GM12878 (cell line): ENCODE measurements at regions not wholly inside any gene's neighbourhood (a gene's known extent, or its start where the extent isn't known, plus 50 kb on each side); places are given as distances from the start of the nearest gene placed in this dataset.

Source experiments
- ATAC-seq: fragments of 200-7000 bp; cut with Tn5 transposase; 3 replicates; pipeline ENCODE4 v1.9.1; 2020; ENCODE audit warnings: mild to moderate bottlenecking, moderate library complexity
- BruUV-seq: library from RNA; stranded (reverse); fragments of 400-500 nt; replicated peaks from 2 replicates; lab custom pipeline; 2021; lab: Mats Ljungman, UMichigan
- CTCF ChIA-PET: fragments of 300-600 bp; sonication (Branson Sonifier 250); formaldehyde crosslinking; extraction: SDS; loops from one replicate; lab custom pipeline; 2021; ENCODE audit warnings: inconsistent platforms; lab: Yijun Ruan, JAX
- POLR2A ChIA-PET: fragments of 350-600 bp; formaldehyde crosslinking; extraction: SDS; loops from one replicate; lab custom pipeline; 2021; ENCODE audit warnings: inconsistent platforms; lab: Charles Lee
- RAD21 ChIA-PET: fragments of 300-600 bp; sonication (Branson Sonifier 250); formaldehyde crosslinking; loops from one replicate; lab custom pipeline; 2023; ENCODE audit warnings: antibody characterized with exemption; ENCODE audit not compliant: unreplicated experiment; lab: Charles Lee
- SMC1A ChIA-PET: fragments of 300-600 bp; sonication (Branson Sonifier 250); formaldehyde crosslinking; loops from one replicate; lab custom pipeline; 2023; ENCODE audit not compliant: unreplicated experiment, uncharacterized antibody; lab: Charles Lee
- DNase-seq: peaks from one replicate; pipeline ENCODE4 v3.0.0-alpha.2; 2011; ENCODE audit warnings: low read depth, low spot score
- FAIRE-seq: peaks from 3 replicates; lab custom pipeline; 2011; peaks lifted over from hg19 to GRCh38; lab: Jason Lieb, UNC
- H2AFZ ChIP-seq: 2 replicates; pipeline ENCODE4 v1.6.0; 2011; ENCODE audit warnings: low read depth, low read length, control low read depth; ENCODE audit not compliant: control insufficient read depth
- H3K27ac ChIP-seq: 2 replicates; pipeline ENCODE4 v1.5.1; 2011; ENCODE audit warnings: control low read depth; ENCODE audit not compliant: control insufficient read depth, insufficient read depth
- H3K27me3 ChIP-seq, 2 experiments: replicated peaks in 1 of 2; 2 replicates each; pipeline versions ENCODE4 v1.6.0 to v1.6.1; 2011; ENCODE audit warnings: low read length in 1 of 2; ENCODE audit not compliant: control insufficient read depth in 2 of 2, insufficient read depth in 2 of 2
- H3K36me3 ChIP-seq, 2 experiments: 2 replicates each; pipeline ENCODE4 v1.5.1; 2011; ENCODE audit warnings: low read length in 1 of 2; ENCODE audit not compliant: control insufficient read depth in 2 of 2, insufficient read depth in 2 of 2
- H3K4me1 ChIP-seq: 2 replicates; pipeline ENCODE4 v1.6.1; 2011; ENCODE audit warnings: mild to moderate bottlenecking, low read length, moderate library complexity, mixed read lengths; ENCODE audit not compliant: control insufficient read depth, insufficient read depth
- H3K4me2 ChIP-seq: 2 replicates; pipeline ENCODE4 v1.6.0; 2011; ENCODE audit warnings: control low read depth; ENCODE audit not compliant: control insufficient read depth, insufficient read depth
- H3K4me3 ChIP-seq: fragments of 200-600 bp; sonication (generic); 2 replicates; pipeline ENCODE4 v1.5.1; 2016
- H3K79me2 ChIP-seq: 2 replicates; pipeline ENCODE4 v1.6.0; 2011; ENCODE audit warnings: low read length; ENCODE audit not compliant: control insufficient read depth, insufficient read depth
- H3K9ac ChIP-seq: 2 replicates; pipeline ENCODE4 v1.8.0; 2011; ENCODE audit warnings: low read length, control low read depth, mixed read lengths; ENCODE audit not compliant: control insufficient read depth, insufficient read depth
- H3K9me3 ChIP-seq: replicated peaks from 3 replicates; pipeline ENCODE4 v1.5.1; 2011; ENCODE audit warnings: mild to moderate bottlenecking, low read length; ENCODE audit not compliant: control insufficient read depth, insufficient read depth
- H4K20me1 ChIP-seq: 2 replicates; pipeline ENCODE4 v1.6.0; 2011; ENCODE audit not compliant: control insufficient read depth, insufficient read depth
- EGR1 ChIP-seq, 2 experiments: IDR thresholded peaks; 1 replicate in 1 of 2; 2 replicates in 1 of 2; pipeline ENCODE4 v1.6.1; 2011 to 2012; ENCODE audit warnings: low read depth in 2 of 2, low read length in 2 of 2, borderline replicate concordance in 1 of 2, mild to moderate bottlenecking in 1 of 2, moderate library complexity in 1 of 2
- ESRRA ChIP-seq: IDR thresholded peaks from 2 replicates; pipeline ENCODE4 v1.6.1; 2012; ENCODE audit warnings: mild to moderate bottlenecking, low read length, improper control_type of control experiment
- MYC ChIP-seq: IDR thresholded peaks from 2 replicates; pipeline ENCODE4 v1.6.1; 2011; ENCODE audit warnings: mild to moderate bottlenecking, low read length, moderate library complexity, inconsistent platforms; ENCODE audit not compliant: insufficient read depth, insufficient replicate concordance, insufficient read length, severe bottlenecking
- NBN ChIP-seq: fragments of 450-650 bp; IDR thresholded peaks from 2 replicates; pipeline ENCODE4 v1.6.1; 2016
- NFIC ChIP-seq: IDR thresholded peaks from 2 replicates; pipeline ENCODE4 v1.6.1; 2012; ENCODE audit warnings: low read depth, mild to moderate bottlenecking, inconsistent platforms, low read length, moderate library complexity
- NRF1 ChIP-seq: conservative IDR thresholded peaks from 2 replicates; pipeline ENCODE4 v1.6.1; 2011; ENCODE audit warnings: mild to moderate bottlenecking, low read depth, low read length, improper control_type of control experiment
- POLR2AphosphoS5 ChIP-seq: IDR thresholded peaks from 2 replicates; pipeline ENCODE4 v1.6.1; 2011; ENCODE audit warnings: mild to moderate bottlenecking, low read length, inconsistent platforms
- SMAD5 ChIP-seq: IDR thresholded peaks from 2 replicates; pipeline ENCODE4 v1.6.1; 2016; ENCODE audit warnings: antibody characterized with exemption, low read depth
- SMARCA5 ChIP-seq: fragments of 450-650 bp; IDR thresholded peaks from 2 replicates; pipeline ENCODE4 v1.6.1; 2017; ENCODE audit warnings: mild to moderate bottlenecking
- SP1 ChIP-seq: IDR thresholded peaks from one replicate; pipeline ENCODE4 v1.6.1; 2011; ENCODE audit warnings: low read depth, low read length
- SUPT20H ChIP-seq: IDR thresholded peaks from 2 replicates; pipeline ENCODE4 v1.6.1; 2011; ENCODE audit warnings: low read depth, mild to moderate bottlenecking, low read length, moderate library complexity, borderline replicate concordance; ENCODE audit not compliant: control insufficient read depth
- TARDBP ChIP-seq: IDR thresholded peaks from 2 replicates; pipeline ENCODE4 v1.6.1; 2016; ENCODE audit warnings: borderline replicate concordance
- ZSCAN29 ChIP-seq: fragments of 450-650 bp; IDR thresholded peaks from 2 replicates; pipeline ENCODE4 v1.6.1; 2017; ENCODE audit warnings: mild to moderate bottlenecking, moderate library complexity
- WGBS: methylation state at CpG from one replicate; pipeline ENCODE4 v1.1.6; 2016; ENCODE audit warnings: low lambda C conversion rate; ENCODE audit not compliant: insufficient replicate concordance, insufficient coverage; ENCODE audit errors: missing lambda C conversion rate; 5-methylcytosine and 5-hydroxymethylcytosine counted together
- in situ Hi-C: fragments of 300-500 bp; cut with MboI; formaldehyde crosslinking; loops from 9 replicates; pipeline ENCODE4 v1.14.3; 2018; ENCODE audit warnings: mixed read lengths
- intact Hi-C: fragments of 100-400 bp; cut with micrococcal nuclease; formaldehyde crosslinking; loops from one replicate; pipeline ENCODE4 v1.14.2; 2022; ENCODE audit not compliant: unreplicated experiment
- TF ChIP-seq, protein P1 (sequence below): fragments of 450-650 bp; formaldehyde crosslinking; IDR thresholded peaks from 2 replicates; pipeline ENCODE4 v1.4.0; 2020; ENCODE audit warnings: mild to moderate bottlenecking, moderate library complexity
- TF ChIP-seq, protein P2 (sequence below): IDR thresholded peaks from 2 replicates; pipeline ENCODE4 v1.6.1; 2011; ENCODE audit warnings: low read depth, mild to moderate bottlenecking, low read length, moderate library complexity, borderline replicate concordance; ENCODE audit errors: extremely low read depth

- in situ Hi-C loops (no loop called here), intact Hi-C loops (no loop called here)
- Histone ChIP-seq H3K79me2 (no peaks in the 10 kb centered on the region), H2AFZ (no peak overlapping the region), H3K27me3 (no peaks in the 10 kb centered on the region), H3K9me3 (no peaks in the 10 kb centered on the region), H3K4me2 (no peak overlapping the region), H3K9ac (no peak overlapping the region), H3K36me3 (no peaks in the 10 kb centered on the region), H3K4me1 (no peaks in the 10 kb centered on the region), H4K20me1 (no peaks in the 10 kb centered on the region), H3K4me3 (no peak overlapping the region), H3K27ac (no peak overlapping the region)
- TF ChIP-seq SUPT20H (no peak), NRF1 (no peak), SMARCA5 (no peak), EGR1 (IDR thresholded peaks at IDR 0.05; ENCODE audit: borderline replicate concordance in 1 of 2, low read depth in 2 of 2, low read length in 2 of 2) (no peak), NFIC (no peak), SMAD5 (no peak), ZSCAN29 (no peak), MYC (no peak), ESRRA (no peak), NBN (no peak), TARDBP (no peak), SP1 (no peak), POLR2AphosphoS5 (no peak)
- TF ChIP-seq, protein P1, sequence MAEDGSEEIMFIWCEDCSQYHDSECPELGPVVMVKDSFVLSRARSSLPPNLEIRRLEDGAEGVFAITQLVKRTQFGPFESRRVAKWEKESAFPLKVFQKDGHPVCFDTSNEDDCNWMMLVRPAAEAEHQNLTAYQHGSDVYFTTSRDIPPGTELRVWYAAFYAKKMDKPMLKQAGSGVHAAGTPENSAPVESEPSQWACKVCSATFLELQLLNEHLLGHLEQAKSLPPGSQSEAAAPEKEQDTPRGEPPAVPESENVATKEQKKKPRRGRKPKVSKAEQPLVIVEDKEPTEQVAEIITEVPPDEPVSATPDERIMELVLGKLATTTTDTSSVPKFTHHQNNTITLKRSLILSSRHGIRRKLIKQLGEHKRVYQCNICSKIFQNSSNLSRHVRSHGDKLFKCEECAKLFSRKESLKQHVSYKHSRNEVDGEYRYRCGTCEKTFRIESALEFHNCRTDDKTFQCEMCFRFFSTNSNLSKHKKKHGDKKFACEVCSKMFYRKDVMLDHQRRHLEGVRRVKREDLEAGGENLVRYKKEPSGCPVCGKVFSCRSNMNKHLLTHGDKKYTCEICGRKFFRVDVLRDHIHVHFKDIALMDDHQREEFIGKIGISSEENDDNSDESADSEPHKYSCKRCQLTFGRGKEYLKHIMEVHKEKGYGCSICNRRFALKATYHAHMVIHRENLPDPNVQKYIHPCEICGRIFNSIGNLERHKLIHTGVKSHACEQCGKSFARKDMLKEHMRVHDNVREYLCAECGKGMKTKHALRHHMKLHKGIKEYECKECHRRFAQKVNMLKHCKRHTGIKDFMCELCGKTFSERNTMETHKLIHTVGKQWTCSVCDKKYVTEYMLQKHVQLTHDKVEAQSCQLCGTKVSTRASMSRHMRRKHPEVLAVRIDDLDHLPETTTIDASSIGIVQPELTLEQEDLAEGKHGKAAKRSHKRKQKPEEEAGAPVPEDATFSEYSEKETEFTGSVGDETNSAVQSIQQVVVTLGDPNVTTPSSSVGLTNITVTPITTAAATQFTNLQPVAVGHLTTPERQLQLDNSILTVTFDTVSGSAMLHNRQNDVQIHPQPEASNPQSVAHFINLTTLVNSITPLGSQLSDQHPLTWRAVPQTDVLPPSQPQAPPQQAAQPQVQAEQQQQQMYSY (CRISPR knock-in tag) = no peak
- TF ChIP-seq, protein P2, sequence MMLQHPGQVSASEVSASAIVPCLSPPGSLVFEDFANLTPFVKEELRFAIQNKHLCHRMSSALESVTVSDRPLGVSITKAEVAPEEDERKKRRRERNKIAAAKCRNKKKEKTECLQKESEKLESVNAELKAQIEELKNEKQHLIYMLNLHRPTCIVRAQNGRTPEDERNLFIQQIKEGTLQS = no peak
- RAD21 ChIA-PET = no interaction called here
- POLR2A ChIA-PET = no interaction called here
- SMC1A ChIA-PET = interaction anchor here (1.2 kb wide), 1 partner anchor 19 kb away, joined by 3 read pairs; no protein-coding TSS in a partner anchor
- no peak for FAIRE-seq
- WGBS = 3% methylated on average over 2 of the region's 2 CpGs
- CTCF ChIA-PET = interaction anchor here (1.0 to 4.6 kb wide), 2 partner anchors 8 to 25 kb away, joined by 3 to 27 read pairs; no protein-coding TSS in a partner anchor
- ATAC-seq = no peak
- DNase-seq = no peak
- BruUV-seq = no TSS peak
Measured at GRCh38 chr4:20386001-20386740, 134.5 kb downstream of the SLIT2 start.
